HepG2 (cell line): ENCODE measurements at regions not wholly inside any gene's neighbourhood (a gene's known extent, or its start where the extent isn't known, plus 50 kb on each side); places are given as distances from the start of the nearest gene placed in this dataset.
A peak's percentile ranks its signal among the peaks of the same experiment; 100 is the strongest.

Experiments
- ATAC-seq: fragments of 200-7000 bp; cut with Tn5 transposase; 3 replicates; pipeline ENCODE4 v1.9.1; 2020; ENCODE audit warnings: mild to moderate bottlenecking, moderate library complexity
- BruUV-seq: library from RNA; stranded (reverse); fragments of 400-500 nt; replicated peaks from 2 replicates; lab custom pipeline; 2021; lab: Mats Ljungman, UMichigan
- CTCF ChIA-PET: fragments of 300-600 bp; formaldehyde crosslinking; extraction: SDS; loops from one replicate; lab custom pipeline; 2021; ENCODE audit warnings: low total read pairs, inconsistent platforms, low intra/inter-chr PET ratio; lab: Yijun Ruan, JAX
- POLR2A ChIA-PET: fragments of 350-600 bp; sonication (Branson Sonifier 250); formaldehyde crosslinking; loops from one replicate; lab custom pipeline; 2020; ENCODE audit warnings: antibody characterized with exemption, inconsistent platforms; lab: Yijun Ruan, JAX
- DNase-seq: peaks from one replicate; pipeline ENCODE4 v3.0.0-alpha.2; 2015; ENCODE audit warnings: low spot score
- FAIRE-seq: peaks from 3 replicates; lab custom pipeline; 2011; peaks lifted over from hg19 to GRCh38; lab: Jason Lieb, UNC
- H2AFZ ChIP-seq: one replicate; pipeline ENCODE4 v1.6.1; 2011; ENCODE audit warnings: low read length, inconsistent platforms
- H3K27ac ChIP-seq: fragments of 300-600 bp; 3 replicates; pipeline ENCODE4 v1.8.0; 2011; ENCODE audit warnings: mixed run types, mild to moderate bottlenecking, mixed read lengths, low read length, inconsistent platforms; ENCODE audit not compliant: insufficient read depth; ENCODE audit errors: extremely low read length
- H3K27me3 ChIP-seq, 2 experiments: fragments of 200-600 bp in 1 of 2; 2 replicates in 1 of 2; 3 replicates in 1 of 2; pipeline versions ENCODE4 v1.6.0 to v1.8.0; 2011; ENCODE audit warnings: low read length in 2 of 2, mild to moderate bottlenecking in 2 of 2, moderate library complexity in 2 of 2, inconsistent platforms in 1 of 2; ENCODE audit not compliant: insufficient read depth in 2 of 2, control insufficient read depth in 1 of 2
- H3K36me3 ChIP-seq, 2 experiments: fragments of 200-600 bp in 1 of 2; replicated peaks in 1 of 2; 2 replicates in 1 of 2; 3 replicates in 1 of 2; pipeline versions ENCODE4 v1.5.1 to v1.8.0; 2011; ENCODE audit warnings: low read length in 2 of 2, inconsistent platforms in 1 of 2; ENCODE audit not compliant: insufficient read depth in 2 of 2, control insufficient read depth in 1 of 2
- H3K4me1 ChIP-seq: 2 replicates; pipeline ENCODE4 v1.5.1; 2012; ENCODE audit warnings: low read length, inconsistent platforms; ENCODE audit not compliant: insufficient read depth
- H3K4me2 ChIP-seq: 2 replicates; pipeline ENCODE4 v1.6.0; 2011; ENCODE audit warnings: low read depth, low read length, inconsistent platforms
- H3K4me3 ChIP-seq, 3 experiments: fragments of 200-600 bp in 1 of 3; sonication (generic), shearing (Covaris generic) in 1 of 3; replicated peaks in 1 of 3; 2 replicates each; pipeline ENCODE4 v1.5.1; 2011 to 2016; ENCODE audit warnings: low read length in 3 of 3, inconsistent platforms in 2 of 3, low read depth in 2 of 3, mild to moderate bottlenecking in 2 of 3, control low read depth in 1 of 3, mixed read lengths in 1 of 3; ENCODE audit not compliant: insufficient read depth in 1 of 3
- H3K79me2 ChIP-seq: one replicate; pipeline ENCODE4 v1.6.1; 2011; ENCODE audit warnings: low read length, inconsistent platforms; ENCODE audit not compliant: insufficient read depth
- H3K9ac ChIP-seq: 2 replicates; pipeline ENCODE4 v1.6.0; 2011; ENCODE audit warnings: mild to moderate bottlenecking, low read depth, low read length, inconsistent platforms; ENCODE audit not compliant: insufficient read depth
- H3K9me3 ChIP-seq: 2 replicates; pipeline ENCODE4 v1.5.1; 2012; ENCODE audit warnings: mild to moderate bottlenecking, low read length
- H4K20me1 ChIP-seq: 2 replicates; pipeline ENCODE4 v1.6.0; 2011; ENCODE audit warnings: inconsistent platforms, mild to moderate bottlenecking, low read length, moderate library complexity; ENCODE audit not compliant: insufficient read depth
- CCDC6 ChIP-seq: sonication (generic); formaldehyde crosslinking; IDR thresholded peaks from 2 replicates; pipeline ENCODE4 v1.8.1; 2022; ENCODE audit warnings: mild to moderate bottlenecking, missing genetic modification reagents, moderate library complexity
- GZF1 ChIP-seq: sonication (generic); formaldehyde crosslinking; IDR thresholded peaks from 2 replicates; pipeline ENCODE4 v1.5.1; 2020; ENCODE audit warnings: mild to moderate bottlenecking, missing genetic modification reagents
- KLF15 ChIP-seq: sonication (generic); formaldehyde crosslinking; IDR thresholded peaks from 2 replicates; pipeline ENCODE4 v1.8.1; 2023; ENCODE audit warnings: borderline replicate concordance, mild to moderate bottlenecking, inconsistent platforms, missing genetic modification reagents, mixed read lengths
- MAFF ChIP-seq: IDR thresholded peaks from 2 replicates; pipeline ENCODE4 v1.6.1; 2011; ENCODE audit warnings: low read depth, low read length, improper control_type of control experiment
- MAFK ChIP-seq, 2 experiments: IDR thresholded peaks in 1 of 2; conservative IDR thresholded peaks in 1 of 2; 2 replicates each; pipeline ENCODE4 v1.6.1; 2011; ENCODE audit warnings: improper control_type of control experiment in 2 of 2, low read length in 2 of 2
- MAZ ChIP-seq, 2 experiments: sonication (generic) in 1 of 2; formaldehyde crosslinking in 1 of 2; IDR thresholded peaks; 2 replicates each; pipeline versions ENCODE4 v1.5.0 to v1.6.1; 2012 to 2020; ENCODE audit warnings: low read depth in 2 of 2, mild to moderate bottlenecking in 2 of 2, borderline replicate concordance in 1 of 2, improper control_type of control experiment in 1 of 2, low read length in 1 of 2, missing genetic modification reagents in 1 of 2, moderate library complexity in 1 of 2
- NFE2L2 ChIP-seq: fragments of 150-350 bp; IDR thresholded peaks from 2 replicates; pipeline ENCODE4 v1.6.1; 2014; ENCODE audit warnings: low read length
- NR2F6 ChIP-seq, 2 experiments: IDR thresholded peaks; 2 replicates each; pipeline ENCODE4 v1.6.1; 2016; ENCODE audit warnings: antibody characterized with exemption in 1 of 2, mild to moderate bottlenecking in 1 of 2
- PAX8 ChIP-seq: sonication (generic); formaldehyde crosslinking; IDR thresholded peaks from 2 replicates; pipeline ENCODE4 v1.8.0; 2022; ENCODE audit warnings: mild to moderate bottlenecking, missing genetic modification reagents, borderline replicate concordance
- PCBP2 ChIP-seq: fragments of 200-400 bp; formaldehyde crosslinking; optimal IDR thresholded peaks from 2 replicates; pipeline ENCODE3; 2018; ENCODE audit warnings: low read length, low read depth; ENCODE audit not compliant: poor library complexity, severe bottlenecking
- ZFYVE20 ChIP-seq: sonication (generic); formaldehyde crosslinking; IDR thresholded peaks from 2 replicates; pipeline ENCODE4 v1.8.0; 2023; ENCODE audit warnings: low read depth, mild to moderate bottlenecking, moderate library complexity, missing genetic modification reagents, borderline replicate concordance
- ZNF12 ChIP-seq: sonication (generic); formaldehyde crosslinking; IDR thresholded peaks from 2 replicates; pipeline ENCODE4 v1.5.0; 2020; ENCODE audit warnings: missing genetic modification reagents
- ZNF256 ChIP-seq: sonication (generic); formaldehyde crosslinking; conservative IDR thresholded peaks from 2 replicates; pipeline ENCODE4 v1.4.0; 2020; ENCODE audit warnings: missing genetic modification reagents
- ZNF496 ChIP-seq: sonication (generic); formaldehyde crosslinking; IDR thresholded peaks from 2 replicates; pipeline ENCODE4 v1.8.1; 2023; ENCODE audit warnings: mild to moderate bottlenecking, moderate library complexity, missing genetic modification reagents; ENCODE audit not compliant: insufficient replicate concordance
- ZSCAN31 ChIP-seq: sonication (generic); formaldehyde crosslinking; IDR thresholded peaks from 2 replicates; pipeline ENCODE4 v1.5.0; 2020; ENCODE audit warnings: low read depth, mild to moderate bottlenecking, missing genetic modification reagents
- WGBS: methylation state at CpG from one replicate; pipeline ENCODE4 v1.1.6; 2017; ENCODE audit warnings: low lambda C conversion rate; 5-methylcytosine and 5-hydroxymethylcytosine counted together
- in situ Hi-C: cut with HindIII; loops from 2 replicates; pipeline ENCODE4 v1.10.0; 2017; ENCODE audit warnings: low pct_unique_long_range_greater_than_20kb; ENCODE audit not compliant: extremely low pct_ligation_motif_present
- intact Hi-C: fragments of 100-400 bp; cut with micrococcal nuclease; formaldehyde crosslinking; loops from one replicate; pipeline ENCODE4 v1.10.0; 2022; ENCODE audit not compliant: unreplicated experiment
- TF ChIP-seq, protein P1 (sequence below): sonication (generic); formaldehyde crosslinking; IDR thresholded peaks from 2 replicates; pipeline ENCODE4 v1.5.1; 2020; ENCODE audit warnings: mild to moderate bottlenecking, moderate library complexity, missing genetic modification reagents

DNA sequence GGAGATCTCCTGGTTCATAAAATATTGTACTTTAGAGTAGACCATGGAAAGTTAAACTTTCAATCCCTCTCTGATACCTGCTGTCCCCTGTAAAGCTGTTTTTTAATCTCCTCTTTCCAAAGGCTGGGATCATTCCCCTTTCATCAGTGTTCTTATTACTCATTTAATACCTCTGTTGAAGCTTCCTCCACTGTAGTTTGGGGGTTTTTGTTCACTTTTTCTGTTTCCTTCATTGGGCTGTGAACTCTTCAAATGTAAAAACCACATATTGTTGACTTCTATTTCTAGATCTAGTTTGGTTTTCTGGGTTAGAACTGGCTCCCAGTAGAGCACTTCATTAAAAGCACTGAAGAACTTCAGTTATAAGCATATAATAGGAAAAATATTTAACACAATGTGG, 598.1 kb downstream of the RNF144A start (continued):
- TF ChIP-seq ZNF496 (CRISPR knock-in tag) = no peak
- TF ChIP-seq ZNF256 = no peak
- TF ChIP-seq KLF15 = no peak
- TF ChIP-seq, all 625 proteins: peak for 0

DNA sequence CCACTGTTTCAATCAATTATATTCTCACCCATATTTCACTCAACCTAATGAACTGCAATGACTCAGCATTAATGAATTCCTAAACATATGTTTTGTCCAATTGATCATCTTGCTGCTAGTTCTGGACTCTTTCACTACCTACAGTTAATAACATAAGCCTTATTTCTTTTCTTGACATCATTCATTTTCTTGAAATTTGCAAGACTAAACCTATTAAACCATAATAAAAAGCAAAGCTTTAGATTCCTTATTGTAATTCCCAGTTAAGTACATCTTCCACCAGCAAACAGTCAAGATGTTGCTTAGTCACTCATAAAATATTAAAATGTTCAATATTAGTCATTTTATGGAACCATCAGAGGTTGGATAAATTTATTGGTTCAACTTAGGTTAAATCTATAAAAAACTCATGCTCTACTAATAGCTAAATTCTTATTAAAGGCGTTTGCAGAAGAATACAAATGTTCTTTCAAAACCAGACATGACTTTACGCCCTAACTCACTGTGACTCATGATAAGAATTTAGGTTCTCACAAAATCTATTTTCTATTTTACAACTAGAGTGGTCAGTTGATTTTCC, 599.4 kb downstream of the RNF144A start:
- DNase-seq = no peak
- ATAC-seq = no peak
- no peak for FAIRE-seq
- no peak overlapping the region for H3K4me3 ChIP-seq
- in situ Hi-C loops (no loop called here), intact Hi-C loops (no loop called here)
- no peaks in the 10 kb centered on the region for H3K36me3 ChIP-seq
- 10% methylated on average over 2 of the region's 2 CpGs for WGBS
- ChIA-PET CTCF (no interaction called here), POLR2A (no interaction called here)
- peaks cover 0 to 2% of the 10 kb centered on the region in 2 experiments; a peak in 1 of 5 replicates for H3K27me3 ChIP-seq
- H3K4me1 ChIP-seq = no peaks in the 10 kb centered on the region
- no peak overlapping the region for H2AFZ ChIP-seq
- no peak overlapping the region for H3K9ac ChIP-seq
- H3K79me2 ChIP-seq = no peaks in the 10 kb centered on the region
- no peaks in the 10 kb centered on the region for H4K20me1 ChIP-seq
- no peaks in the 10 kb centered on the region for H3K9me3 ChIP-seq
- no peak overlapping the region for H3K4me2 ChIP-seq
- TF ChIP-seq ZNF12 = no peak
- peak; percentile 61 to 75 for TF ChIP-seq MAFK (conservative IDR thresholded peaks at IDR 0.05 in 1 of 2, IDR thresholded peaks at IDR 0.05 in 1 of 2; ENCODE audit: low read length in 2 of 2)
- TF ChIP-seq MAFF = peak; percentile 51
- TF ChIP-seq NFE2L2 = peak; percentile 95
- BruUV-seq = no TSS peak
- no peak overlapping the region for H3K27ac ChIP-seq

DNA sequence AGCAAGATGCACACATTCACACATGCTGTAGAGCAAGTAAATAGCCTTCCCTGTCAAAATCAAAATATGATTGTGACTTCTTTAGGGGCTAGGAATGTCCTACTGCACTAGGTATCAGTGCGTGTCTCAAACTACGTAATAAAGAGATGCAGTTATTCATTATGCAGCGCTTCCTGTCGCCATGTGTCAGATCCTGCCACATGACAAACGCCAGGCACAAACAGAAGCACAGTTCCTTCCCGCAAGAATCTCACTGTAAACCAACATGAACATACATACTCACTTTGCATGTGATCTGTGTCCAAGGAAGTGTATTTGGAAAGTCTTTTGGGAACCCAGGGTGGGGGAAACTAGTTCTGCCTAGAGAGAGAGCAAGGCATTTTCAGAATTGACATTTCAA, 599.9 kb downstream of the RNF144A start:
- ATAC-seq (no peak), DNase-seq (no peak), FAIRE-seq (no peak)
- Histone ChIP-seq H3K4me1 (no peaks in the 10 kb centered on the region), H2AFZ (no peak overlapping the region), H3K27ac (no peak overlapping the region), H3K79me2 (no peaks in the 10 kb centered on the region), H3K9me3 (no peaks in the 10 kb centered on the region), H4K20me1 (no peaks in the 10 kb centered on the region), H3K4me3 (no peak overlapping the region), H3K4me2 (no peak overlapping the region), H3K36me3 (no peaks in the 10 kb centered on the region), H3K27me3 (peaks cover 0 to 2% of the 10 kb centered on the region in 2 experiments; a peak in 1 of 5 replicates), H3K9ac (no peak overlapping the region)
- BruUV-seq = no TSS peak
- CTCF ChIA-PET = no interaction called here
- intact Hi-C loops = no loop called here
- in situ Hi-C loops = no loop called here
- WGBS = 7% methylated on average over 6 of the region's 6 CpGs
- POLR2A ChIA-PET = no interaction called here
- no peak for TF ChIP-seq ZFYVE20
- TF ChIP-seq MAZ (IDR thresholded peaks at IDR 0.05; ENCODE audit: borderline replicate concordance, low read depth, low read length) = no peak
- TF ChIP-seq MAZ (CRISPR knock-in tag; IDR thresholded peaks at IDR 0.05; ENCODE audit: low read depth) = no peak
- TF ChIP-seq CCDC6 (CRISPR knock-in tag) = no peak
- TF ChIP-seq, protein P1, sequence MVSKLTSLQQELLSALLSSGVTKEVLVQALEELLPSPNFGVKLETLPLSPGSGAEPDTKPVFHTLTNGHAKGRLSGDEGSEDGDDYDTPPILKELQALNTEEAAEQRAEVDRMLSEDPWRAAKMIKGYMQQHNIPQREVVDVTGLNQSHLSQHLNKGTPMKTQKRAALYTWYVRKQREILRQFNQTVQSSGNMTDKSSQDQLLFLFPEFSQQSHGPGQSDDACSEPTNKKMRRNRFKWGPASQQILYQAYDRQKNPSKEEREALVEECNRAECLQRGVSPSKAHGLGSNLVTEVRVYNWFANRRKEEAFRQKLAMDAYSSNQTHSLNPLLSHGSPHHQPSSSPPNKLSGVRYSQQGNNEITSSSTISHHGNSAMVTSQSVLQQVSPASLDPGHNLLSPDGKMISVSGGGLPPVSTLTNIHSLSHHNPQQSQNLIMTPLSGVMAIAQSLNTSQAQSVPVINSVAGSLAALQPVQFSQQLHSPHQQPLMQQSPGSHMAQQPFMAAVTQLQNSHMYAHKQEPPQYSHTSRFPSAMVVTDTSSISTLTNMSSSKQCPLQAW (CRISPR knock-in tag) = no peak
- no peak for TF ChIP-seq ZSCAN31 (CRISPR knock-in tag)
- TF ChIP-seq GZF1 (CRISPR knock-in tag) = no peak
- no peak for TF ChIP-seq PAX8 (CRISPR knock-in tag)
- no peak for TF ChIP-seq NR2F6 (IDR thresholded peaks at IDR 0.05)
- no peak for TF ChIP-seq NR2F6 (CRISPR knock-in tag; IDR thresholded peaks at IDR 0.05)
- TF ChIP-seq PCBP2 = no peak
